Upper lobe of right lung (tissue), 1 donor: ENCODE measurements at regions not wholly inside any gene's neighbourhood (a gene's known extent, or its start where the extent isn't known, plus 50 kb on each side); places are given as distances from the start of the nearest gene placed in this dataset.
A peak's percentile ranks its signal among the peaks of the same experiment; 100 is the strongest.

Experiments
- ATAC-seq: fragments of 200-7000 bp; cut with Tn5 transposase; one replicate; pipeline ENCODE4 v1.9.1; 2020; ENCODE audit warnings: mild to moderate bottlenecking, moderate library complexity
- DNase-seq: peaks from one replicate; pipeline ENCODE4 v3.0.0-alpha.2; 2020
- H3K27ac ChIP-seq: fragments of 200-600 bp; one replicate; pipeline ENCODE4 v1.8.0; 2022
- H3K27me3 ChIP-seq: fragments of 200-600 bp; one replicate; pipeline ENCODE4 v1.8.0; 2022; ENCODE audit warnings: mild to moderate bottlenecking
- H3K36me3 ChIP-seq: fragments of 200-600 bp; one replicate; pipeline ENCODE4 v1.8.0; 2022
- H3K4me1 ChIP-seq: fragments of 200-600 bp; one replicate; pipeline ENCODE4 v1.8.0; 2022
- H3K4me3 ChIP-seq: fragments of 200-600 bp; one replicate; pipeline ENCODE4 v1.8.0; 2022; ENCODE audit warnings: mild to moderate bottlenecking
- H3K9me3 ChIP-seq: fragments of 200-600 bp; one replicate; pipeline ENCODE4 v1.8.0; 2022
- CTCF ChIP-seq: fragments of 200-600 bp; IDR thresholded peaks from one replicate; pipeline ENCODE4 v1.8.0; 2022; ENCODE audit warnings: antibody characterized with exemption
- intact Hi-C: fragments of 100-400 bp; cut with DNase I; formaldehyde crosslinking; loops from one replicate; pipeline ENCODE4 v1.11.0; 2022
- donor health status: DM: no; HTN: yes; CAD: no; lungs with severe emphysema.

GRCh38 chr12:91387461-91388134 lies 205.0 kb upstream of the DCN start:
- ATAC-seq: no peak
- no peaks in the 10 kb centered on the region for H3K36me3 ChIP-seq
- no peaks in the 10 kb centered on the region for H3K4me1 ChIP-seq
- no peaks in the 10 kb centered on the region for H3K27me3 ChIP-seq
- H3K4me3 ChIP-seq: no peak overlapping the region
- intact Hi-C loops: no loop called here
- H3K9me3 ChIP-seq: no peaks in the 10 kb centered on the region
- no peak for TF ChIP-seq CTCF
- no peak overlapping the region for H3K27ac ChIP-seq
- DNase-seq: no peak

- H3K9me3 ChIP-seq: no peaks in the 10 kb centered on the region
- intact Hi-C loops: loop anchor here (5.0 kb wide), 1 partner anchor 1187 kb away; no protein-coding TSS in a partner anchor
- no peak for TF ChIP-seq CTCF
- H3K4me3 ChIP-seq: no peak overlapping the region
- no peaks in the 10 kb centered on the region for H3K27me3 ChIP-seq
- H3K4me1 ChIP-seq: peaks cover 8% of the 10 kb centered on the region
- no peak overlapping the region for H3K27ac ChIP-seq
- ATAC-seq: peak; percentile 17
- DNase-seq: no peak
- no peaks in the 10 kb centered on the region for H3K36me3 ChIP-seq
Measured at GRCh38 chr12:91384806-91385205, 202.2 kb upstream of the DCN start.

DNA sequence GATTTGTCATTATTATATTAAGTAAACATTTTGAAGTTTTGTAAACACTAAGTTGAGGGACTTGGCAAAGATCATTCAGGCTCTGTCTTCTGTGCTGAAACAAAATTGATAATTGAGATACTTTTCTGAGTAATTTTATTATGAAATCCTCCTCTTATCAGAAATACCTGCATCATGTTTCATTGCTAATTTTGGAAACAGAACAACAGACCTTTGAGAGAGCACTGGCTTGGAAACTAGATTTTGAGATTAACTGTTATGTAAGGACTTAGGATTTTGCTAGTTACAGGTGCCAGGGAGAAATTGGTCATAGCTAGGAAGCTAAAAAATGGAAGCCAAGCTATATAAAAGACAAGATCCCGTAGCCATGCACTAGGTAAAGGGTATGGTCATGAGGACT lies 201.7 kb upstream of the DCN start:
- Histone ChIP-seq H3K4me1 (peaks cover 8% of the 10 kb centered on the region), H3K27me3 (no peaks in the 10 kb centered on the region), H3K4me3 (no peak overlapping the region), H3K36me3 (no peaks in the 10 kb centered on the region), H3K9me3 (no peaks in the 10 kb centered on the region), H3K27ac (no peak overlapping the region)
- intact Hi-C loops: loop anchor here (5.0 kb wide), 1 partner anchor 1188 kb away; no protein-coding TSS in a partner anchor
- ATAC-seq (no peak), DNase-seq (no peak)
- TF ChIP-seq CTCF: no peak

DNA sequence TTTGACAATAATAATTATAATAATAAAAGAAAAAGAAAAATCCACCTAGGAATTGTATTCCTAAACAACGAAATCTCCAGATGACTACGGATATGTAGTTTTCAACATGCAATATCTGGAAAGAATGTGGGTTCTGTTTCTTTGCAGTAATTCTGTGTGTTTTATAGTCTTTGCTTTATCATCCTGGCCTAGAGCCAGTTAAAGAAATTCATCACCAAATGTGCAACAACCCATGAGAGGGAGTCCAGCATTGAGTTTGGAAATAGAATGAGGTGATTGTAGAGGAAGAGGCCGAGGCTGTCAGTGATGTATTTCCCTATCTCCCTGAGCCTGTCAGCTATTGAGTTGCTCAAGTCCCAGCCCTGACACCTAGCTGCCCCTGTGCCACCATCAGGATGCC lies 200.5 kb upstream of the DCN start:
- no peaks in the 10 kb centered on the region for H3K9me3 ChIP-seq
- H3K4me3 ChIP-seq: no peak overlapping the region
- no peak for TF ChIP-seq CTCF
- H3K27ac ChIP-seq: no peak overlapping the region
- ATAC-seq: no peak
- H3K27me3 ChIP-seq: no peaks in the 10 kb centered on the region
- intact Hi-C loops: loop anchor here (5.0 kb wide), 1 partner anchor 1189 kb away; no protein-coding TSS in a partner anchor
- H3K36me3 ChIP-seq: no peaks in the 10 kb centered on the region
- no peak for DNase-seq
- peaks cover 8% of the 10 kb centered on the region for H3K4me1 ChIP-seq

GRCh38 chr12:91382081-91382543 lies 199.5 kb upstream of the DCN start:
- Histone ChIP-seq H3K36me3 (no peaks in the 10 kb centered on the region), H3K4me1 (peaks cover 8% of the 10 kb centered on the region), H3K9me3 (no peaks in the 10 kb centered on the region), H3K27me3 (no peaks in the 10 kb centered on the region), H3K27ac (peak overlapping the region; percentile 18), H3K4me3 (peak overlapping the region; percentile 39)
- DNase-seq (peak; percentile 84), ATAC-seq (peak; percentile 93)
- peak; percentile 89 for TF ChIP-seq CTCF
- intact Hi-C loops: loop anchor here (5.0 kb wide), 1 partner anchor 1190 kb away; no protein-coding TSS in a partner anchor
